Fibroblast of lung (primary cell): ENCODE measurements at regions not wholly inside any gene's neighbourhood (a gene's known extent, or its start where the extent isn't known, plus 50 kb on each side); places are given as distances from the start of the nearest gene placed in this dataset.

ENCODE experiments used
- DNase-seq, 2 donors: peaks; one replicate each; pipeline versions ENCODE4 v3.0.0 to v3.0.0-alpha.2; 2010; ENCODE audit warnings: low read depth in 2 of 2
- H2AFZ ChIP-seq: 2 replicates; pipeline ENCODE4 v1.5.1; 2012; ENCODE audit warnings: low read length, control low read depth, inconsistent platforms
- H3K27ac ChIP-seq: 2 replicates; pipeline ENCODE4 v1.5.1; 2011; ENCODE audit warnings: low read length, control low read depth; ENCODE audit not compliant: insufficient read depth
- H3K27me3 ChIP-seq: 2 replicates; pipeline ENCODE4 v1.5.1; 2011; ENCODE audit warnings: mild to moderate bottlenecking, low read length; ENCODE audit not compliant: control insufficient read depth, insufficient read depth
- H3K36me3 ChIP-seq: 2 replicates; pipeline ENCODE4 v1.5.1; 2011; ENCODE audit warnings: low read length; ENCODE audit not compliant: control insufficient read depth, insufficient read depth
- H3K4me1 ChIP-seq: 2 replicates; pipeline ENCODE4 v1.5.1; 2011; ENCODE audit warnings: low read length; ENCODE audit not compliant: control insufficient read depth, insufficient read depth; ENCODE audit errors: extremely low read depth
- H3K4me2 ChIP-seq: 2 replicates; pipeline ENCODE4 v1.5.1; 2011; ENCODE audit warnings: low read length, control low read depth; ENCODE audit not compliant: insufficient read depth; ENCODE audit errors: extremely low read depth
- H3K4me3 ChIP-seq, 4 experiments: fragments of 200-600 bp in 1 of 4; sonication (generic) in 1 of 4; replicated peaks in 1 of 4; 2 replicates each; pipeline ENCODE4 v1.5.1; 2011 to 2016; ENCODE audit warnings: low read length in 4 of 4, low read depth in 3 of 4, mild to moderate bottlenecking in 3 of 4, control low read depth in 2 of 4, inconsistent platforms in 1 of 4, mixed read lengths in 1 of 4; ENCODE audit not compliant: insufficient read depth in 1 of 4; ENCODE audit errors: control extremely low read depth in 1 of 4
- H3K79me2 ChIP-seq: 2 replicates; pipeline ENCODE4 v1.5.1; 2012; ENCODE audit warnings: mild to moderate bottlenecking, low read length, inconsistent platforms; ENCODE audit not compliant: control insufficient read depth, insufficient read depth
- H3K9ac ChIP-seq: 2 replicates; pipeline ENCODE4 v1.5.1; 2011; ENCODE audit warnings: mild to moderate bottlenecking, low read length, control low read depth; ENCODE audit not compliant: insufficient read depth
- H3K9me3 ChIP-seq: 2 replicates; pipeline ENCODE4 v1.5.1; 2012; ENCODE audit warnings: low read depth, low read length; ENCODE audit not compliant: control insufficient read depth, insufficient read depth
- H4K20me1 ChIP-seq: 2 replicates; pipeline ENCODE4 v1.5.1; 2011; ENCODE audit warnings: low read length; ENCODE audit not compliant: control insufficient read depth, insufficient read depth; ENCODE audit errors: extremely low read depth
- CTCF ChIP-seq, 2 donors: IDR thresholded peaks in 1 of 2; conservative IDR thresholded peaks in 1 of 2; 1 replicate in 1 of 2; 2 replicates in 1 of 2; pipeline ENCODE4 v1.5.1; 2011 to 2012; ENCODE audit warnings: low read length in 2 of 2, control low read depth in 1 of 2, inconsistent platforms in 1 of 2, low read depth in 1 of 2, mild to moderate bottlenecking in 1 of 2
- EZH2 ChIP-seq: IDR thresholded peaks from 2 replicates; pipeline ENCODE4 v1.5.1; 2012; ENCODE audit warnings: low read length, control low read depth, mild to moderate bottlenecking; ENCODE audit errors: missing control alignments

GRCh38 chr6:144990784-144991183, 705.6 kb downstream of the UTRN start:
- H3K79me2 ChIP-seq = no peaks in the 10 kb centered on the region
- H3K9ac ChIP-seq = no peak overlapping the region
- H3K27me3 ChIP-seq = no peaks in the 10 kb centered on the region
- H2AFZ ChIP-seq = no peak overlapping the region
- no peak overlapping the region for H3K4me2 ChIP-seq
- DNase-seq = no peak
- H3K36me3 ChIP-seq = no peaks in the 10 kb centered on the region
- no peak overlapping the region for H3K4me3 ChIP-seq
- no peak overlapping the region for H3K27ac ChIP-seq
- no peaks in the 10 kb centered on the region for H4K20me1 ChIP-seq
- TF ChIP-seq EZH2 (no peak), CTCF (conservative IDR thresholded peaks at IDR 0.05 in 1 of 2, IDR thresholded peaks at IDR 0.05 in 1 of 2; ENCODE audit: low read depth in 1 of 2, low read length in 2 of 2) (no peak)
- H3K9me3 ChIP-seq = no peaks in the 10 kb centered on the region
- H3K4me1 ChIP-seq = peaks cover 4% of the 10 kb centered on the region

GRCh38 chr6:144993870-144994269, 708.7 kb downstream of the UTRN start:
- H3K4me3 ChIP-seq = no peak overlapping the region
- no peaks in the 10 kb centered on the region for H4K20me1 ChIP-seq
- H3K79me2 ChIP-seq = no peaks in the 10 kb centered on the region
- H3K9me3 ChIP-seq = no peaks in the 10 kb centered on the region
- DNase-seq = peak; percentile 49 to 59
- TF ChIP-seq EZH2 (no peak), CTCF (conservative IDR thresholded peaks at IDR 0.05 in 1 of 2, IDR thresholded peaks at IDR 0.05 in 1 of 2; ENCODE audit: low read depth in 1 of 2, low read length in 2 of 2) (no peak)
- H3K27ac ChIP-seq = no peak overlapping the region
- H3K4me1 ChIP-seq = peaks cover 4% of the 10 kb centered on the region
- H3K36me3 ChIP-seq = no peaks in the 10 kb centered on the region
- no peak overlapping the region for H3K9ac ChIP-seq
- peak overlapping the region; percentile 8 for H2AFZ ChIP-seq
- H3K4me2 ChIP-seq = no peak overlapping the region
- no peaks in the 10 kb centered on the region for H3K27me3 ChIP-seq

GRCh38 chr6:144997996-144998395, 712.9 kb downstream of the UTRN start:
- H3K27ac ChIP-seq = no peak overlapping the region
- H3K9ac ChIP-seq = no peak overlapping the region
- TF ChIP-seq CTCF (conservative IDR thresholded peaks at IDR 0.05 in 1 of 2, IDR thresholded peaks at IDR 0.05 in 1 of 2; ENCODE audit: low read depth in 1 of 2, low read length in 2 of 2) = no peak
- no peak for TF ChIP-seq EZH2
- H3K4me2 ChIP-seq = no peak overlapping the region
- no peak overlapping the region for H3K4me3 ChIP-seq
- no peak for DNase-seq
- H4K20me1 ChIP-seq = no peaks in the 10 kb centered on the region
- no peaks in the 10 kb centered on the region for H3K27me3 ChIP-seq
- no peaks in the 10 kb centered on the region for H3K79me2 ChIP-seq
- H2AFZ ChIP-seq = no peak overlapping the region
- peaks cover 4% of the 10 kb centered on the region for H3K4me1 ChIP-seq
- no peaks in the 10 kb centered on the region for H3K9me3 ChIP-seq
- no peaks in the 10 kb centered on the region for H3K36me3 ChIP-seq
